CD4-positive, alpha-beta T cell treated with Interleukin-17A for 4 hours (primary cell): ENCODE measurements at regions not wholly inside any gene's neighbourhood (a gene's known extent, or its start where the extent isn't known, plus 50 kb on each side); places are given as distances from the start of the nearest gene placed in this dataset.
"Not testable (repeated sequence)": the region's sequence is repeated elsewhere in the genome, so short reads cannot be mapped to it uniquely, and the experiment has no call there.

Experiments
- DNase-seq: peaks from one replicate; pipeline ENCODE4 v3.0.0-alpha.2; 2020; ENCODE audit warnings: mixed read lengths

GRCh38 chrX:74251006-74251930, 52.7 kb upstream of the ZCCHC13 start:
- no peak for DNase-seq

- no peak for DNase-seq
Observed at GRCh38 chrX:74250574-74250973, 53.4 kb upstream of the ZCCHC13 start.

- DNase-seq, result no peak
Observed at GRCh38 chrX:74249963-74250362, 54.0 kb upstream of the ZCCHC13 start.

DNA sequence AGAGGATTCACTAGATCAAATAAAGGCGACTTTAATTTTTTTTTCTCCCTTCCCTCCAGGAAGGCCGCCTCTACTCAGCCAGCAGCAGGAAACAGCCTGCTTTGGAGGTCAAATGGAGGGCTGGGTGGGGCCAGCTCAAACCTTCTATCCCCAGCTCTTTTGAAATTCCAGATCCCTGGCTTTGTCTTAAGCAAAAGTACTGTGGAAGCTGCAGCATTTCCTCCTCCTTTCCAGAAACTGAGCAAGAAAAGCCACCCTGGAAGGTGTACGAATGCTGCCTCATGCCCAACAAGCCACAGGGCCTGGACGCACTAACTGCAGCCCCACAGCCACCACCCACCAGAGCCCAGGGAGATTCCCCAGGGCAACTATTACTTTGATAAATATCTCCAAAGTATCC, 55.1 kb upstream of the ZCCHC13 start:
- DNase-seq, result no peak

GRCh38 chrX:74246524-74246923, 57.5 kb upstream of the ZCCHC13 start:
- DNase-seq, result no peak

GRCh38 chrX:74242484-74243138, 61.4 kb upstream of the ZCCHC13 start:
- DNase-seq, result no peak

GRCh38 chrX:74242050-74242449, 61.9 kb upstream of the ZCCHC13 start:
- DNase-seq, result no peak

DNA sequence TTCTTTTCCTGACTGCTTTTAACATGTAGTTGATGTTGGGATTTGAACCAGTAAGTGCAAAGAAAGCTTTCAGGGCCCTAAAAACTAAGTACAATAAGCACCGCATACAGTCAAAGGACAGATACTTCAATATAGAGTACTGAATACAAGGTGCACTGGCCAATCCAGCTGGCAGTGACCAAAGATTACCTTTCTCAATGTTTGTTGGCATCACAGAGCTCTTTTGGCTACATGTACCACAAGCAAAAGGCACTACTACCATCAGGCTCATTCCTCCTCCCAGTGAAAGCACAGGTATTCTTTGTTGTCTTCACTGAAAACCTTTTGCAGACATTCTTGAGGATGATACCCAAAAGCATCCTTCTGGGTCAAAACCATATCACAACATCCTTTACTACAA, 65.2 kb upstream of the ZCCHC13 start:
- no peak for DNase-seq

DNA sequence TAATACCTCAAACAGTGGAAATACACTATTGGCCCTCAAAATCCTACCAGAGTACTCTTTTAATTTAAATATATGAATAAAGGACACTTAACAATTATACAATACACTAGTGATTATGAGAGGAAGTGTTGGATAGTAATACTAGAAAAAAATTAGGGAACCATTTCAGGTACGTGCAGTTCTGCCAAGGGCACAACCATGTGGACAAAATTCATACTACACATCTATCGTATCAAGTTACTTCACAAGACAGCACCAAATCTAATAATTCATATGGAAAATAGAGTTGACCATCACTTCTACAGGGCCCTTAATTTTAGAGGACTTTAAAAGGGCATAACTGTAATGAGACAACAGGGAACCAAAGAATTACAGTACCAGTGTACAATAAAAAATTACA, 69.2 kb upstream of the ZCCHC13 start:
- no peak for DNase-seq

DNA sequence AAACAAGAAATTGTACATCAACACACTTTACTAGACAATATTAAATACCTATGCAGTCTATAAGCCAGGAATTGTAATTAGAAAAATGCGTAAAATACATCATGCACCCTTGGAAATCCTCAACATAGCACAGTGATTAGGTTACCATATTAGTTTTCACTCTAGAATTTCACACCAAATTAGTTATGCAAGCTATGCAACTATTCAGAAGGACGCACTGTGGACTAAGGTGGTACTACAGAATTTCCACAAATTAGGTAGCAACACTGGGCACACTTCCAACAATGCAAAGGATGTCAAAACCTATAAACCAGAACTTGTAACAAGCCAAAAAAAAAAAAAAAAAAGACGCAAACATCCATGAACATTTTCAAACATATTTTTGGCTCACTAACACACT, 71.1 kb upstream of the ZCCHC13 start:
- no peak for DNase-seq

DNA sequence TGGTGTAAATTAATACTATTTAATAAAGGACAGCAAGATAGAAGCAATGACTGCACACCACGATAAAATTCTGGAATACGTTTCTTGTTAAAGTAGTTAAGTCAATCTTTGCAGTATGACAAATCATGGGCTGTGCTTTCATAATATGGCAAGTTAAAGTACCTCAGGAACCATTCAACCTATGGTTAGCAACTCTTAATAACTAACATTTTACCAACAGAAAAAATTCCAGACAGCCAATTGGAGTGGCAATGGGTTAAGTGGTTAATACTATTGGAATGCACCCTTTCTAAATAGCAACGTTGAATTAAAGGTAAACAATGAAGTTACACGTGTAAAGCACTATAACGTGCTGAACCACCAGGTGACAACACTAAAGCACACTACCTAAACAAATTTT, 72.4 kb upstream of the ZCCHC13 start:
- no peak for DNase-seq

- no peak for DNase-seq
Observed at GRCh38 chrX:74230094-74230493, 73.9 kb upstream of the ZCCHC13 start.

GRCh38 chrX:74225111-74225510, 78.9 kb upstream of the ZCCHC13 start:
- DNase-seq, result no peak

GRCh38 chrX:74220277-74220676, 83.7 kb upstream of the ZCCHC13 start:
- no peak for DNase-seq

DNA sequence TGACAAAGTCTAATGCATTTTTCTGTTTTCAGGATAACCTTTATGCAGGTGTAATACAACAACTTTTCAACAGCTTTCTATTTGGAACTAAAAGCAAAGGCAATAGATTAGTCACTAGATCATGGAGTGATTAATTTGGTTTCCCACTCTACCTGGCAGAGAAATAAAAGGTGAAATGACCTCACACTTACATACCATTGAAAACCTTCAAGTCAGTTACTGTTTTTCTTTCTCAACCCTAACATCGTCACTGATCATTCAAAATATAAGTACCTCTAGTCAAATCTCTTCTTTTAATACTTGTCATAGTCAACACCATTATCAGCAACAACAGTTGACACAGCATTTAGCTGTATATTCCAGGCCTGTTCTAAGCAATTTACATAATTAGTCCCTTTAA, 85.1 kb upstream of the ZCCHC13 start:
- DNase-seq, result no peak

DNA sequence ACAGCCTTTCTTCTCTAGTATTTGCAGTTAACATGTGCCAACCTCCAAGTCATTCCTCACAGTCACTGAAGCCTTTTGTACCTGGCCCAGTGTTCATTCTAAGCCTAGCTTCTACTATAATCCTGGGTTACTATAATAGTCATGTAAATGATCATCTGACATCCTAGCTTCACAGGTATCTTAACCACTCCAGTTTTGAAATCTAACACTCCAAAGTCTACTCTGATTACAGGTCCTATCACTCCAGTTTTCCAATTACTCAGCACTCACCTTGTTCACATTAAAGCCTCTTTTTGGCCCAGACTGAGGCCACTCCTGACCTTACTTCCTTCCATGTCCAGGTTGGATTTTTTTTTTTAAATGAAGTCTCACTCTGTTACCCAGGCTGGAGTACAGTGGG, 87.6 kb upstream of the ZCCHC13 start:
- no peak for DNase-seq

- DNase-seq, result no peak
Observed at GRCh38 chrX:74211911-74212310, 92.1 kb upstream of the ZCCHC13 start.

DNA sequence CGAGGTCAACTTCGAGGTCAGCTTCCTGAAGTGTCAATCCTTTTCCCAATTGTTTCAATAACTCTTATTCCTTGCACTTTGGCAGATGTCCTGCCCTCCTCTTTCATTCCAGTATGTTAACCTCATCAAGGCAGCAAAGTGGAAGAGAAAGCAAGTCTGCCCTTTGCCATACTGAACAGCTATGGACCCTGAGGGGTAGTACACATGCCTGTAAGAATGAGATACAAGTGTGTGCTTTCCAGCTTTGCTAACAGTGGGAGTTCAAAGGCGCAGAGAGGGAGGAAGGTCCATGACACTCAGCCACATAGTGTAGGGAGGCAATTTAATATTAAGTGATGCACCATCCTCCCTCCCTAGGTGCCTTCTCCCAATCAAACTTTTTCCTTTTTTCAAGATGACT, 96.4 kb upstream of the ZCCHC13 start:
- no peak for DNase-seq

DNA sequence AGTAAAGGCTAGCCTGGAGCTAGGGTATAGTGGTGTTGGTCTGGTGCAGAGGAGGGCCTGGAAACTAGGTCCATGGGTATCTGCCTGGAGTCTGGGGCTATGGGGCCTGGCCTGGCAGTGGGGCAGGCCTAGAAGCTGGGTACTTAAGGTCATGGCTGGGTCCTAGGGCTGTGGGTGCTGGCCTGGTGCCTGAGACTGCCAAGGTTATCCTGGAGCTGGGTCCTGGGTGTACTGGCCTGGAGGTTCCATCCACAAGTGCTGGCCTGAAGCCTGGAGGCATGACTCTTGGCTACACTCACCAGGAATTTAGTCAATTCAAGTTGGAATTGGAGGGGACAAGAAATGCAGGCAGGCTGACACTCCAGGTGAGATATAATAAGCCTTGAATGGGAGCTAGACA, 108.4 kb upstream of the ZCCHC13 start:
- no peak for DNase-seq

DNA sequence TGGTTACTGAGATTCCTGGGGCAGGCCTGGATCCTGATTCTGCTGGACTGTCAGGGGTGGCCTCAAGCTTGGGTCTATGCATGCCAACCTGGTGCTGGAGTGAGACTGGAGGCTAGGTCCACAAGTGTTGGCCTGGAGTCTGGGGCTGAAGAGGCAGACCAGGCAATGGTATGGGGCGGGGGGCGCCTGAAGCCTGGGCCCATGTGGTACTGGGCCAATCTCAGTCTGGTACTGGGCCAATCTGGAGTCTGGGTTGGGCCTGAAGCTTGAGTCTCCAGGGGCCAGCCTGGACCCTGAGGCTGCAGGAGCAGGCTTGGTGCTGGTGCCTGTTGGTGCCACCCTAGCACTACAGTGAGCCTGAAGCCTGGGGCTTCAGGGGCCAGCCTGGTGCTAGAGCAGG, 108.9 kb upstream of the ZCCHC13 start:
- no peak for DNase-seq

DNA sequence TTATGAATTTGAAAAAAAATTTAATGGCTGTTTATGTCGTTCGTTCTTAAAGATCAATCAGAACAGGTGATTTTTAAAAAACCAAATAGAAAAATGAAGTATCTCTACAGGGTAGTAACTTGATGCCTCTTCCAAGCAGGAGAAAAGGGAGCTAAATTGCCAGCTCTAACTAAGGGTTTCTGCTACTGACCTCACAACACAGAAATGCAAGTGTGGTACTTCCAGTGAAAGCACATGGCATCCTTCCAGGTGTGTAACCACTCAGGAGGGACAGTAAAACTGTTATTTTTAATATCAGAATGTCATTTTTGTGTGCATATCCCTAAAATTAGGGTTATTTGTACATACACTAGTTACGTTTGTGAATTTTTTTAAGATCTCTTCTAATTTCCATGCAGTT, 116.8 kb upstream of the ZCCHC13 start:
- no peak for DNase-seq

DNA sequence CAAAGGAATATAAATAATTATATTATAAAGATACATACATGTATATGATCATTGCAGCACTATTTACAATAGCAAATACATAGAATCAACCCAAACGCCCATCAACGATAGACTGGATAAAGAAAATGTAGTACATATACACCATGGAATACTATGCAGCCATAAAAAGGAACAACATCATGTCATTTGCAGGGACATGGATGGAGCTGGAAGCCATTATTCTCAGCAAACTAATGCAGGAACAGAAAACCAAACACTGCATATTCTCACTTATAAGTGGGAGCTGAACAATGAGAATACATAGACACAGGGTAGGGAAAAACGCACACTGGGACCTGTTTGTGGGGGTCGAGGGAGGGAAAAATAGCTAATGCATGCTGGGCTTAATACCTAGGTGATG, 120.9 kb upstream of the ZCCHC13 start:
- not testable (repeated sequence) for DNase-seq

GRCh38 chrX:74181976-74182375, 122.0 kb upstream of the ZCCHC13 start:
- not testable (repeated sequence) for DNase-seq

GRCh38 chrX:74180716-74181115, 123.3 kb upstream of the ZCCHC13 start:
- no peak for DNase-seq

- no peak for DNase-seq
Observed at GRCh38 chrX:74179990-74180389, 124.0 kb upstream of the ZCCHC13 start.
